ENCODE measurements at regions not wholly inside any gene's neighbourhood (a gene's known extent, or its start where the extent isn't known, plus 50 kb on each side); places are given as distances from the start of the nearest gene placed in this dataset.
A peak's percentile ranks its signal among the peaks of the same experiment; 100 is the strongest.

DNA sequence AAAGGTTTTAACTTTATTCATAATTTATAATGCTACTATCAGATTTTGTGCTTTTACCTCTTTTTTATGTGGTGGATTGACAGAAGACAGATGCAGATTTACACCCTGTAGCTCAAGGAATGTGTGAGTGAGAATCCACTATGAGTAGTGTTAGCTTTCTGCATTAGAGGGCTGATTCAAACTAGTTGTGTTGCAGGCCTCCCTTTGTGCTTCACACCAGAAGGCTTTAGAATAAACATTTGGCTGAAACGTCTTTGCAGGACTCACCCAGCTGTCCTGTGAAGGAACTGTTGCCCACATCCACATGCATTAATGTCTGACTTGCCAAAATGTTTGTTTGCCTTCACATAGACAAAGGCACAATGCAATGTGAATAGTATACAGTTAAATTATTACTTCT lies 127.0 kb downstream of the PCDH7 start:
- no peaks in the 10 kb centered on the region for H3K9me3 ChIP-seq (ENCODE audit: low read length)

DNA sequence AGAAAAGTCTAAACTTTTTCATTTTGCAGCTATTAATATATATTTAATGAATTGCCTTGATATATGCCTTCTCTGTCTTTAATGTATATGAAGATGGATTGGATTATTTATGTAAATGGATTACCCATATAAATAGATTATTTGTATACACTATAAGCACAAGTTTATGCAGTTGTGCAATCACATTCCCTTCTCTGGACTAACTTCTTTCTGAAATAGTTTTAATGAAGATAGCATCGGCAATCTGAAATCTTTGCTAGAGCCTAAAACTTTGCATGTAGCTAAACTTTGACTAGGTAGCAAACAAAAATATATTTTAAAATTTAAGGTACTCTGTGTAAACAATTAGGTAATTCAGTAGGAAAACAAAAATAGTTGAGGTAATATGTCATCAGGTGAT lies 127.8 kb downstream of the PCDH7 start:
- CTCF ChIA-PET = no interaction called here
- Histone ChIP-seq H3K79me2 (ENCODE audit: low read length) (no peaks in the 10 kb centered on the region), H3K9me2 (replicated peaks; ENCODE audit: low read length) (no peaks in the 10 kb centered on the region), H3K4me2 (ENCODE audit: low read length) (no peak overlapping the region), H2AFZ (ENCODE audit: low read length) (no peak overlapping the region), H4K20me1 (ENCODE audit: low read length) (no peaks in the 10 kb centered on the region), H3F3A (ENCODE audit: low read length, unreplicated experiment) (no peaks in the 10 kb centered on the region), H3K4me3 (ENCODE audit: low read length) (no peak overlapping the region), H3K9ac (ENCODE audit: low read length) (no peak overlapping the region), H3K9me3 (ENCODE audit: low read length) (no peaks in the 10 kb centered on the region), H3K4me1 (ENCODE audit: insufficient read depth, low read length) (no peaks in the 10 kb centered on the region), H3K27me3 (ENCODE audit: low read length) (no peaks in the 10 kb centered on the region), H3K36me3 (ENCODE audit: low read depth, low read length) (no peaks in the 10 kb centered on the region), H3K27ac (ENCODE audit: low read length) (no peak overlapping the region)
- no peak for TF ChIP-seq EZH2phosphoT487 (IDR thresholded peaks at IDR 0.05; ENCODE audit: borderline replicate concordance, low read length)
- TF ChIP-seq, protein P1, sequence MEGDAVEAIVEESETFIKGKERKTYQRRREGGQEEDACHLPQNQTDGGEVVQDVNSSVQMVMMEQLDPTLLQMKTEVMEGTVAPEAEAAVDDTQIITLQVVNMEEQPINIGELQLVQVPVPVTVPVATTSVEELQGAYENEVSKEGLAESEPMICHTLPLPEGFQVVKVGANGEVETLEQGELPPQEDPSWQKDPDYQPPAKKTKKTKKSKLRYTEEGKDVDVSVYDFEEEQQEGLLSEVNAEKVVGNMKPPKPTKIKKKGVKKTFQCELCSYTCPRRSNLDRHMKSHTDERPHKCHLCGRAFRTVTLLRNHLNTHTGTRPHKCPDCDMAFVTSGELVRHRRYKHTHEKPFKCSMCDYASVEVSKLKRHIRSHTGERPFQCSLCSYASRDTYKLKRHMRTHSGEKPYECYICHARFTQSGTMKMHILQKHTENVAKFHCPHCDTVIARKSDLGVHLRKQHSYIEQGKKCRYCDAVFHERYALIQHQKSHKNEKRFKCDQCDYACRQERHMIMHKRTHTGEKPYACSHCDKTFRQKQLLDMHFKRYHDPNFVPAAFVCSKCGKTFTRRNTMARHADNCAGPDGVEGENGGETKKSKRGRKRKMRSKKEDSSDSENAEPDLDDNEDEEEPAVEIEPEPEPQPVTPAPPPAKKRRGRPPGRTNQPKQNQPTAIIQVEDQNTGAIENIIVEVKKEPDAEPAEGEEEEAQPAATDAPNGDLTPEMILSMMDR (conservative IDR thresholded peaks at IDR 0.05; ENCODE audit: low read depth, low read length) = no peak
- TF ChIP-seq EZH2 (IDR thresholded peaks at IDR 0.05; ENCODE audit: low read length, unreplicated experiment) = no peak
- intact Hi-C loops (cut with micrococcal nuclease) = no loop called here
- ATAC-seq (no peak), DNase-seq (no peak)
- POLR2A ChIA-PET (ENCODE audit: unreplicated experiment) = interaction anchor here (0.7 kb wide), 1 partner anchor 21 kb away, joined by 3 read pairs; no protein-coding TSS in a partner anchor
- no TSS peak for BruUV-seq (replicated peaks)

More for the DNA sequence above, 127.0 kb downstream of the PCDH7 start:
- intact Hi-C loops (cut with micrococcal nuclease) = no loop called here
- ChIA-PET POLR2A (ENCODE audit: unreplicated experiment) (interaction anchor here (0.7 kb wide), 1 partner anchor 20 kb away, joined by 3 read pairs; no protein-coding TSS in a partner anchor), CTCF (no interaction called here)
- H3K9ac ChIP-seq (ENCODE audit: low read length) = no peak overlapping the region
- H3K4me2 ChIP-seq (ENCODE audit: low read length) = no peak overlapping the region
- no peak overlapping the region for H3K27ac ChIP-seq (ENCODE audit: low read length)
- no peaks in the 10 kb centered on the region for H4K20me1 ChIP-seq (ENCODE audit: low read length)
- TF ChIP-seq EZH2phosphoT487 (IDR thresholded peaks at IDR 0.05; ENCODE audit: borderline replicate concordance, low read length) = no peak
- TF ChIP-seq EZH2 (IDR thresholded peaks at IDR 0.05; ENCODE audit: low read length, unreplicated experiment) = no peak
- TF ChIP-seq, protein P1 (conservative IDR thresholded peaks at IDR 0.05; ENCODE audit: low read depth, low read length) = no peak
- no TSS peak for BruUV-seq (replicated peaks)
- H3K9me2 ChIP-seq (replicated peaks; ENCODE audit: low read length) = no peaks in the 10 kb centered on the region
- H3F3A ChIP-seq (ENCODE audit: low read length, unreplicated experiment) = no peaks in the 10 kb centered on the region
- H3K4me3 ChIP-seq (ENCODE audit: low read length) = no peak overlapping the region
- no peak for ATAC-seq
- no peak overlapping the region for H2AFZ ChIP-seq (ENCODE audit: low read length)
- H3K36me3 ChIP-seq (ENCODE audit: low read depth, low read length) = no peaks in the 10 kb centered on the region
- no peak for DNase-seq
- H3K27me3 ChIP-seq (ENCODE audit: low read length) = no peaks in the 10 kb centered on the region
- H3K79me2 ChIP-seq (ENCODE audit: low read length) = no peaks in the 10 kb centered on the region
- no peaks in the 10 kb centered on the region for H3K4me1 ChIP-seq (ENCODE audit: insufficient read depth, low read length)

DNA sequence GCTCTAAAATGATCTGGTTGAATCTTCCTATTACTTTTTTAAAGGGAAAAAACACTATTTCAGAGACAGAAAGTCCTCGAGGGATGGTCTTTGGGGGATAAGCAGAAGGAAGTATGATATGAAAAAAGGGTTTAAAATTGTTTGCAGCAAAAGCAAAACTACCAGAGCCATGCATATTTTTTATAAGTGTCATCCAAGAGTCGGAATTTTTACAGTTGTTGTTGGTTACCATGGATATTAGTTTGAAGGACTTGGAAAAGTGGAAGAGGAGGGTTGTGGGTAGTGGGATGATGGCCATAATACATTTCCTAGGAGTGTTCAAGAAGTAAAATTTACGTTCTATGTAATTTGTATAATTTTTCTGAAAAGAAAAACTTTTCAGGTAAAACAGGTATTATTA lies 134.4 kb downstream of the PCDH7 start:
- Histone ChIP-seq H3K36me3 (ENCODE audit: low read depth, low read length) (no peaks in the 10 kb centered on the region), H3K79me2 (ENCODE audit: low read length) (no peaks in the 10 kb centered on the region), H3K9me2 (replicated peaks; ENCODE audit: low read length) (no peaks in the 10 kb centered on the region), H3K27me3 (ENCODE audit: low read length) (no peaks in the 10 kb centered on the region), H3K4me2 (ENCODE audit: low read length) (no peak overlapping the region), H2AFZ (ENCODE audit: low read length) (no peak overlapping the region), H3K9me3 (ENCODE audit: low read length) (no peaks in the 10 kb centered on the region), H3F3A (ENCODE audit: low read length, unreplicated experiment) (no peaks in the 10 kb centered on the region), H3K4me1 (ENCODE audit: insufficient read depth, low read length) (no peaks in the 10 kb centered on the region; the same call in 1 of the 2 replicates), H3K4me3 (ENCODE audit: low read length) (no peak overlapping the region), H3K9ac (ENCODE audit: low read length) (no peak overlapping the region), H3K27ac (ENCODE audit: low read length) (no peak overlapping the region), H4K20me1 (ENCODE audit: low read length) (no peaks in the 10 kb centered on the region)
- BruUV-seq (replicated peaks) = no TSS peak
- POLR2A ChIA-PET (ENCODE audit: unreplicated experiment) = no interaction called here
- DNase-seq (peak; percentile 27), ATAC-seq (no peak)
- TF ChIP-seq EZH2phosphoT487 (IDR thresholded peaks at IDR 0.05; ENCODE audit: borderline replicate concordance, low read length) = no peak
- TF ChIP-seq, protein P1 (conservative IDR thresholded peaks at IDR 0.05; ENCODE audit: low read depth, low read length) = no peak
- no peak for TF ChIP-seq EZH2 (IDR thresholded peaks at IDR 0.05; ENCODE audit: low read length, unreplicated experiment)
- intact Hi-C loops (cut with micrococcal nuclease) = no loop called here
- CTCF ChIA-PET = no interaction called here
